ENCODE measurements at regions not wholly inside any gene's neighbourhood (a gene's known extent, or its start where the extent isn't known, plus 50 kb on each side); places are given as distances from the start of the nearest gene placed in this dataset.

DNA sequence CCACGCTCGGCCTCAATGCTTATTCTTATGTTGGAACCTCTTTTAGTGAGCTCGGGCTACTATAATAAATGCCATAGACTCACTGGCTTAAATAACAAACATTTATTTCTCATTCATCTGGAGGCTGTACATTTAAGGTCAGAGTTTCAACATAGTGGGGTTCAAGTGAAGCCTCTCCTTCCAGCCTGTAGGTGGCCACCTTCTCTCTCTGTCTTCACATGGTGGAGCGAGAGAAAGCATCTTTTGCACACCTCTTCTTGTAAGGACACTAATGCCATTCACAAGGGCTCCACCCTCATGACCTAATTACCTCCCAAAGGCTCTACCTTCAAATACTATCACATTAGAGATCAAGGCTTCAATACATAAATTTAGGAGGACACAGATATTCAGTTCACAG, 520.3 kb upstream of the EPHA6 start:
- H3K9me3 Mint-ChIP-seq (ENCODE audit: low read depth) = peaks cover 9% of the 10 kb centered on the region
- no peaks in the 10 kb centered on the region for H3K36me3 Mint-ChIP-seq (ENCODE audit: insufficient read depth)
- no peak overlapping the region for H3K4me3 Mint-ChIP-seq (ENCODE audit: low read depth)
- H3K4me1 Mint-ChIP-seq (ENCODE audit: low read depth) = no peaks in the 10 kb centered on the region
- no peak for DNase-seq (ENCODE audit: low spot score, unreplicated experiment)
- H3K27me3 Mint-ChIP-seq = no peaks in the 10 kb centered on the region
- TF ChIP-seq, protein P1, sequence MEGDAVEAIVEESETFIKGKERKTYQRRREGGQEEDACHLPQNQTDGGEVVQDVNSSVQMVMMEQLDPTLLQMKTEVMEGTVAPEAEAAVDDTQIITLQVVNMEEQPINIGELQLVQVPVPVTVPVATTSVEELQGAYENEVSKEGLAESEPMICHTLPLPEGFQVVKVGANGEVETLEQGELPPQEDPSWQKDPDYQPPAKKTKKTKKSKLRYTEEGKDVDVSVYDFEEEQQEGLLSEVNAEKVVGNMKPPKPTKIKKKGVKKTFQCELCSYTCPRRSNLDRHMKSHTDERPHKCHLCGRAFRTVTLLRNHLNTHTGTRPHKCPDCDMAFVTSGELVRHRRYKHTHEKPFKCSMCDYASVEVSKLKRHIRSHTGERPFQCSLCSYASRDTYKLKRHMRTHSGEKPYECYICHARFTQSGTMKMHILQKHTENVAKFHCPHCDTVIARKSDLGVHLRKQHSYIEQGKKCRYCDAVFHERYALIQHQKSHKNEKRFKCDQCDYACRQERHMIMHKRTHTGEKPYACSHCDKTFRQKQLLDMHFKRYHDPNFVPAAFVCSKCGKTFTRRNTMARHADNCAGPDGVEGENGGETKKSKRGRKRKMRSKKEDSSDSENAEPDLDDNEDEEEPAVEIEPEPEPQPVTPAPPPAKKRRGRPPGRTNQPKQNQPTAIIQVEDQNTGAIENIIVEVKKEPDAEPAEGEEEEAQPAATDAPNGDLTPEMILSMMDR (IDR thresholded peaks at IDR 0.05; ENCODE audit: unreplicated experiment) = peak; percentile 12
- no peak overlapping the region for H3K27ac Mint-ChIP-seq

DNA sequence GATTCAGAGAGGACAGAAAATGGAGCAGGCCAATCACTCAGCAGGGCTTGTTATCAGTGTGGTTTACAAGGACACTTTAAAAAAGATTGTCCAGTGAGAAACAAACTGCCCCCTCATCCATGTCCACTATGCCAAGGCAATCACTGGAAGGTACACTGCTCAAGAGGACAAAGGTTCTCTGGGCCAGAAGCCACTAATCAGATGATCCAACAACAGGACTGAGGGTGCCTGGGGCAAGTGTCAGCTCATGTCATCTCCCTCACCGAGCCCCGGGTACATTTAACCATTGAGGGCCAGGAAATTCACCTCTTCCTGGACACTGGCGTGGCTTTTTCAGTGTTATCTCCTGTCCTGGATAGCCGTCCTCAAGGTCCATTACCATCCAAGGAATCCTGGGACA, 513.7 kb upstream of the EPHA6 start:
- H3K9me3 Mint-ChIP-seq (ENCODE audit: low read depth) = peaks cover 3% of the 10 kb centered on the region
- H3K4me3 Mint-ChIP-seq (ENCODE audit: low read depth) = no peak overlapping the region
- H3K27ac Mint-ChIP-seq = no peak overlapping the region
- no peak for DNase-seq (ENCODE audit: low spot score, unreplicated experiment)
- no peaks in the 10 kb centered on the region for H3K4me1 Mint-ChIP-seq (ENCODE audit: low read depth)
- no peaks in the 10 kb centered on the region for H3K36me3 Mint-ChIP-seq (ENCODE audit: insufficient read depth)
- H3K27me3 Mint-ChIP-seq = no peaks in the 10 kb centered on the region
- TF ChIP-seq, protein P1 (IDR thresholded peaks at IDR 0.05; ENCODE audit: unreplicated experiment) = no peak

DNA sequence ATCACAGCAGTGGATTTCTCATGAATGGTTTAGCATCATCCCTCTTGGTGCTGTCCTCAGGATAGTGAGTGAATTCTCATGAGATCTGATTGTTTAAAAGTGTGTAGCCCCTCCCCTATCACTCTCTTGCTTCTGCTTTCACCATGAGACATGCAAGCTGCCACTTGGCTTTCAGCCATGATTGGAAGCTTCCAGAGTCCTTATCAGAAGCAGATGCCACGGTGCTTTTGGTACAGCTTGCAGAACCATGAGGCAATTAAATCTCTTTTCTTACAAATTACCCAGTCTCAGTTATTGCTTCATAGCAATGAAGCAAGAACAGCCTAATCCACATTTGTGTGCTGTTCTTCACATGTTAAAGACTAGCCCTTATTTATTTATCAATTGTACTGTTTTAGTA, 495.2 kb upstream of the EPHA6 start:
- Mint-ChIP-seq H3K4me1 (ENCODE audit: low read depth) (no peaks in the 10 kb centered on the region), H3K9me3 (ENCODE audit: low read depth) (no peaks in the 10 kb centered on the region), H3K36me3 (ENCODE audit: insufficient read depth) (no peaks in the 10 kb centered on the region), H3K4me3 (ENCODE audit: low read depth) (no peak overlapping the region), H3K27ac (no peak overlapping the region), H3K27me3 (no peaks in the 10 kb centered on the region)
- TF ChIP-seq, protein P1 (IDR thresholded peaks at IDR 0.05; ENCODE audit: unreplicated experiment) = no peak
- DNase-seq (ENCODE audit: low spot score, unreplicated experiment) = no peak

DNA sequence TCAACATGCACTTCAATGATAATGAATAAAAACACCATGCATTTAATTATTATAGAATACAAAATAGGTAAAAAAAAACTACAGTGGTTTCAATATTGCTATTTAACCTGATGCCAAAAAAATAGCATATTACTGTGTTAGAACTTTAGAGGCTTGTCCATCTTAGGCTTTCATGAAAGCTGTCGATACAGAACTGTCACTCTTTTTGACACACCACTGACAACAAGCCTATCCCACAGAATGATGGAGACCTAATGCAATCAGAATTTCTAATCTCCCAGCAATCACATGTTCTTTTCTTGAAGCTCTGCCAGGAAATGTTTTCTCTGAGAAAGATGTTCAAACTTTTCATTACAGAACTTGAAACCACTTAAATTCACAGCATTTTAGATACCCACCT, 490.3 kb upstream of the EPHA6 start:
- TF ChIP-seq, protein P1 (IDR thresholded peaks at IDR 0.05; ENCODE audit: unreplicated experiment) = no peak
- Mint-ChIP-seq H3K27me3 (no peaks in the 10 kb centered on the region), H3K4me1 (ENCODE audit: low read depth) (peaks cover 3% of the 10 kb centered on the region), H3K4me3 (ENCODE audit: low read depth) (no peak overlapping the region), H3K27ac (no peak overlapping the region), H3K9me3 (ENCODE audit: low read depth) (no peaks in the 10 kb centered on the region), H3K36me3 (ENCODE audit: insufficient read depth) (no peaks in the 10 kb centered on the region)
- DNase-seq (ENCODE audit: low spot score, unreplicated experiment) = no peak

DNA sequence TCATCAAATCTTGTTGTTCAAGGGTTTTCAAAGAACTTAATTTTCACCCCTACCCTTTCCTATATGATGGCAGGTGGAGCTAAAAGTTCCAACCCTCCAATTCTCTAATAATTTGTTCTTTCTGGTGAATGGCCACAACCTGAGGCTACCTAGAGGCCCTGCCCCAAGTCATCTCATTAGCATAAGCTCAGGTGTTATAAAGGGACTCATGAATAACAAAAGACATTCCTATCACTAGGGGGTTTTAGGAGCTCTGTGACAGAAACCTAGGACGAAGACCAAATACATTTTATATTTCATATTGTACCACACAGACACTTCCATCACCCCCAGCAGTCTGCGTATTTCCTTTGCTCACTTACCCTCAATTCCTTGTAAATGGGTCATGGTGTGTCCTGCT, 483.6 kb upstream of the EPHA6 start:
- TF ChIP-seq, protein P1 (IDR thresholded peaks at IDR 0.05; ENCODE audit: unreplicated experiment) = no peak
- Mint-ChIP-seq H3K4me1 (ENCODE audit: low read depth) (peaks cover 8% of the 10 kb centered on the region), H3K9me3 (ENCODE audit: low read depth) (no peaks in the 10 kb centered on the region), H3K27me3 (no peaks in the 10 kb centered on the region), H3K4me3 (ENCODE audit: low read depth) (no peak overlapping the region), H3K27ac (no peak overlapping the region), H3K36me3 (ENCODE audit: insufficient read depth) (no peaks in the 10 kb centered on the region)
- DNase-seq (ENCODE audit: low spot score, unreplicated experiment) = no peak

Measured in progenitor cell of endocrine pancreas (in vitro differentiated cells).